Erythroblast (primary cell): ENCODE measurements at regions not wholly inside any gene's neighbourhood (a gene's known extent, or its start where the extent isn't known, plus 50 kb on each side); places are given as distances from the start of the nearest gene placed in this dataset.

Source experiments
- GATA1 ChIP-seq: IDR thresholded peaks from 2 replicates; pipeline ENCODE4 v1.6.1; 2011; ENCODE audit warnings: low read depth, mild to moderate bottlenecking, control low read depth, low read length, moderate library complexity
- POLR2A ChIP-seq: IDR thresholded peaks from 2 replicates; pipeline ENCODE4 v1.6.1; 2011; ENCODE audit warnings: mild to moderate bottlenecking, low read length

GRCh38 chr3:106631373-106632108 lies 745.7 kb upstream of the CCDC54 start:
- TF ChIP-seq POLR2A: no peak
- no peak for TF ChIP-seq GATA1
